ENCODE measurements at regions not wholly inside any gene's neighbourhood (a gene's known extent, or its start where the extent isn't known, plus 50 kb on each side); places are given as distances from the start of the nearest gene placed in this dataset.

GRCh38 chr20:21967481-21967880, 262.0 kb downstream of the PAX1 start:
- TF ChIP-seq CTCF (IDR thresholded peaks at IDR 0.05), result no peak
- TF ChIP-seq EP300 (IDR thresholded peaks at IDR 0.05), result no peak
